ENCODE measurements at regions not wholly inside any gene's neighbourhood (a gene's known extent, or its start where the extent isn't known, plus 50 kb on each side); places are given as distances from the start of the nearest gene placed in this dataset.

DNA sequence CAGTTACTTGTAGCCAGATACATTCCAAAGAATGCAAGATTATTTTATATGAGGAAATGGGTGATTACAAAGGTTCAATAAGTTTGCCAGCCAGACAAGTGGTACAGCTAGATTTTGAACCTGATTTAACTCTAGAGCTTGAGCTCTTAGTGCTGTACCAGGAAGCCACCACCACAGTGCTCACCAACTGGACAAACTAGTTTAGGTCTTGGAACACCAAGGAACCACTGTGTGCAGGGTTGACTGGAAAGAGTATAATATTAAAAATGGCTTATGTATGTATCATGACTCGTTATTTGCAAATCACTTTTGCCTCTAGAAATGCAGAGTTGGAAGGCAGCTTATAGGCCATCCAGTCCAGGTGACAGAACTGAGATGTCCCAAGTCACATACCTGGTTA lies 177.2 kb downstream of the TXNL1 start:
- ChIA-PET POLR2A (no interaction called here), CTCF (no interaction called here)
- H3K4me1 ChIP-seq (ENCODE audit: control insufficient read depth, insufficient read depth, low read length), result no peaks in the 10 kb centered on the region
- no peak for TF ChIP-seq ZNF548 (tag by site-specific recombination; IDR thresholded peaks at IDR 0.05)
- TF ChIP-seq BCL11A (tag by site-specific recombination; IDR thresholded peaks at IDR 0.05; ENCODE audit: low read depth), result no peak
- TF ChIP-seq, protein P1, sequence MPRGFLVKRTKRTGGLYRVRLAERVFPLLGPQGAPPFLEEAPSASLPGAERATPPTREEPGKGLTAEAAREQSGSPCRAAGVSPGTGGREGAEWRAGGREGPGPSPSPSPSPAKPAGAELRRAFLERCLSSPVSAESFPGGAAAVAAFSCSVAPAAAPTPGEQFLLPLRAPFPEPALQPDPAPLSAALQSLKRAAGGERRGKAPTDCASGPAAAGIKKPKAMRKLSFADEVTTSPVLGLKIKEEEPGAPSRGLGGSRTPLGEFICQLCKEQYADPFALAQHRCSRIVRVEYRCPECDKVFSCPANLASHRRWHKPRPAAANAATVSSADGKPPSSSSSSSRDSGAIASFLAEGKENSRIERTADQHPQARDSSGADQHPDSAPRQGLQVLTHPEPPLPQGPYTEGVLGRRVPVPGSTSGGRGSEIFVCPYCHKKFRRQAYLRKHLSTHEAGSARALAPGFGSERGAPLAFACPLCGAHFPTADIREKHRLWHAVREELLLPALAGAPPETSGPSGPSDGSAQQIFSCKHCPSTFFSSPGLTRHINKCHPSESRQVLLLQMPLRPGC (tag by site-specific recombination; IDR thresholded peaks at IDR 0.05), result no peak
- no peak for TF ChIP-seq ZNF19 (tag by site-specific recombination; IDR thresholded peaks at IDR 0.05; ENCODE audit: low read depth)
- TF ChIP-seq ZNF560 (tag by site-specific recombination; IDR thresholded peaks at IDR 0.05; ENCODE audit: borderline replicate concordance), result no peak
- no peak for TF ChIP-seq ZNF174 (tag by site-specific recombination; IDR thresholded peaks at IDR 0.05)
- TF ChIP-seq, protein P2, sequence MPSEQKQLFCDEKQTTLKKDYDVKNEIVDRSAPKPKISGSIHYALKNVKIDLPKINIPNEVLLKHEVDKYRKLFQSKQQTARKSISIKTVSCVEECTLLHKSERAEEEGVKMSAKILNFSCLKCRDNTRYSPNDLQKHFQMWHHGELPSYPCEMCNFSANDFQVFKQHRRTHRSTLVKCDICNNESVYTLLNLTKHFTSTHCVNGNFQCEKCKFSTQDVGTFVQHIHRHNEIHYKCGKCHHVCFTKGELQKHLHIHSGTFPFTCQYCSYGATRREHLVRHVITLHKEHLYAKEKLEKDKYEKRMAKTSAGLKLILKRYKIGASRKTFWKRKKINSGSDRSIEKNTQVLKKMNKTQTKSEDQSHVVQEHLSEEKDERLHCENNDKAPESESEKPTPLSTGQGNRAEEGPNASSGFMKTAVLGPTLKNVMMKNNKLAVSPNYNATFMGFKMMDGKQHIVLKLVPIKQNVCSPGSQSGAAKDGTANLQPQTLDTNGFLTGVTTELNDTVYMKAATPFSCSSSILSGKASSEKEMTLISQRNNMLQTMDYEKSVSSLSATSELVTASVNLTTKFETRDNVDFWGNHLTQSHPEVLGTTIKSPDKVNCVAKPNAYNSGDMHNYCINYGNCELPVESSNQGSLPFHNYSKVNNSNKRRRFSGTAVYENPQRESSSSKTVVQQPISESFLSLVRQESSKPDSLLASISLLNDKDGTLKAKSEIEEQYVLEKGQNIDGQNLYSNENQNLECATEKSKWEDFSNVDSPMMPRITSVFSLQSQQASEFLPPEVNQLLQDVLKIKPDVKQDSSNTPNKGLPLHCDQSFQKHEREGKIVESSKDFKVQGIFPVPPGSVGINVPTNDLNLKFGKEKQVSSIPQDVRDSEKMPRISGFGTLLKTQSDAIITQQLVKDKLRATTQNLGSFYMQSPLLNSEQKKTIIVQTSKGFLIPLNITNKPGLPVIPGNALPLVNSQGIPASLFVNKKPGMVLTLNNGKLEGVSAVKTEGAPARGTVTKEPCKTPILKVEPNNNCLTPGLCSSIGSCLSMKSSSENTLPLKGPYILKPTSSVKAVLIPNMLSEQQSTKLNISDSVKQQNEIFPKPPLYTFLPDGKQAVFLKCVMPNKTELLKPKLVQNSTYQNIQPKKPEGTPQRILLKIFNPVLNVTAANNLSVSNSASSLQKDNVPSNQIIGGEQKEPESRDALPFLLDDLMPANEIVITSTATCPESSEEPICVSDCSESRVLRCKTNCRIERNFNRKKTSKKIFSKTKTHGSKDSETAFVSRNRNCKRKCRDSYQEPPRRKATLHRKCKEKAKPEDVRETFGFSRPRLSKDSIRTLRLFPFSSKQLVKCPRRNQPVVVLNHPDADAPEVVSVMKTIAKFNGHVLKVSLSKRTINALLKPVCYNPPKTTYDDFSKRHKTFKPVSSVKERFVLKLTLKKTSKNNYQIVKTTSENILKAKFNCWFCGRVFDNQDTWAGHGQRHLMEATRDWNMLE (tag by site-specific recombination; conservative IDR thresholded peaks at IDR 0.05; ENCODE audit: low read depth), result no peak
- no peak for TF ChIP-seq ZNF211 (tag by site-specific recombination; IDR thresholded peaks at IDR 0.05; ENCODE audit: low read depth)
- TF ChIP-seq, protein P3, sequence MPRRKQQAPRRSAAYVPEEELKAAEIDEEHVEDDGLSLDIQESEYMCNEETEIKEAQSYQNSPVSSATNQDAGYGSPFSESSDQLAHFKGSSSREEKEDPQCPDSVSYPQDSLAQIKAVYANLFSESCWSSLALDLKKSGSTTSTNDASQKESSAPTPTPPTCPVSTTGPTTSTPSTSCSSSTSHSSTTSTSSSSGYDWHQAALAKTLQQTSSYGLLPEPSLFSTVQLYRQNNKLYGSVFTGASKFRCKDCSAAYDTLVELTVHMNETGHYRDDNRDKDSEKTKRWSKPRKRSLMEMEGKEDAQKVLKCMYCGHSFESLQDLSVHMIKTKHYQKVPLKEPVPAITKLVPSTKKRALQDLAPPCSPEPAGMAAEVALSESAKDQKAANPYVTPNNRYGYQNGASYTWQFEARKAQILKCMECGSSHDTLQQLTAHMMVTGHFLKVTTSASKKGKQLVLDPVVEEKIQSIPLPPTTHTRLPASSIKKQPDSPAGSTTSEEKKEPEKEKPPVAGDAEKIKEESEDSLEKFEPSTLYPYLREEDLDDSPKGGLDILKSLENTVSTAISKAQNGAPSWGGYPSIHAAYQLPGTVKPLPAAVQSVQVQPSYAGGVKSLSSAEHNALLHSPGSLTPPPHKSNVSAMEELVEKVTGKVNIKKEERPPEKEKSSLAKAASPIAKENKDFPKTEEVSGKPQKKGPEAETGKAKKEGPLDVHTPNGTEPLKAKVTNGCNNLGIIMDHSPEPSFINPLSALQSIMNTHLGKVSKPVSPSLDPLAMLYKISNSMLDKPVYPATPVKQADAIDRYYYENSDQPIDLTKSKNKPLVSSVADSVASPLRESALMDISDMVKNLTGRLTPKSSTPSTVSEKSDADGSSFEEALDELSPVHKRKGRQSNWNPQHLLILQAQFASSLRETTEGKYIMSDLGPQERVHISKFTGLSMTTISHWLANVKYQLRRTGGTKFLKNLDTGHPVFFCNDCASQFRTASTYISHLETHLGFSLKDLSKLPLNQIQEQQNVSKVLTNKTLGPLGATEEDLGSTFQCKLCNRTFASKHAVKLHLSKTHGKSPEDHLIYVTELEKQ (tag by site-specific recombination; IDR thresholded peaks at IDR 0.05; ENCODE audit: borderline replicate concordance), result no peak
- TF ChIP-seq HOXA7 (CRISPR knock-in tag; IDR thresholded peaks at IDR 0.05; ENCODE audit: borderline replicate concordance), result no peak
- TF ChIP-seq ZBTB21 (tag by site-specific recombination; IDR thresholded peaks at IDR 0.05), result no peak
- TF ChIP-seq ZNF266 (tag by site-specific recombination; IDR thresholded peaks at IDR 0.05; ENCODE audit: low read depth), result no peak
- TF ChIP-seq, protein P4, sequence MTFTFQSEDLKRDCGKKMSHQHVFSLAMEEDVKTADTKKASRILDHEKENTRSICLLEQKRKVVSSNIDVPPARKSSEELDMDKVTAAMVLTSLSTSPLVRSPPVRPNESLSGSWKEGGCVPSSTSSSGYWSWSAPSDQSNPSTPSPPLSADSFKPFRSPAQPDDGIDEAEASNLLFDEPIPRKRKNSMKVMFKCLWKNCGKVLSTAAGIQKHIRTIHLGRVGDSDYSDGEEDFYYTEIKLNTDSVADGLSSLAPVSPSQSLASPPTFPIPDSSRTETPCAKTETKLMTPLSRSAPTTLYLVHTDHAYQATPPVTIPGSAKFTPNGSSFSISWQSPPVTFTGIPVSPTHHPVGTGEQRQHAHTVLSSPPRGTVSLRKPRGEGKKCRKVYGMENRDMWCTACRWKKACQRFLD (tag by site-specific recombination; IDR thresholded peaks at IDR 0.05), result no peak
- TF ChIP-seq RBAK (tag by site-specific recombination; IDR thresholded peaks at IDR 0.05), result no peak
- TF ChIP-seq, protein P5, sequence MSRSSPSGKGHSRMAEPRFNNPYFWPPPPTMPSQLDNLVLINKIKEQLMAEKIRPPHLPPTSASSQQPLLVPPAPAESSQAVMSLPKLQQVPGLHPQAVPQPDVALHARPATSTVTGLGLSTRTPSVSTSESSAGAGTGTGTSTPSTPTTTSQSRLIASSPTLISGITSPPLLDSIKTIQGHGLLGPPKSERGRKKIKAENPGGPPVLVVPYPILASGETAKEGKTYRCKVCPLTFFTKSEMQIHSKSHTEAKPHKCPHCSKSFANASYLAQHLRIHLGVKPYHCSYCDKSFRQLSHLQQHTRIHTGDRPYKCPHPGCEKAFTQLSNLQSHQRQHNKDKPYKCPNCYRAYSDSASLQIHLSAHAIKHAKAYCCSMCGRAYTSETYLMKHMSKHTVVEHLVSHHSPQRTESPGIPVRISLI (tag by site-specific recombination; IDR thresholded peaks at IDR 0.05), result no peak
- TF ChIP-seq ZNF121 (tag by site-specific recombination; IDR thresholded peaks at IDR 0.05), result no peak
- no peak for TF ChIP-seq ZSCAN16 (tag by site-specific recombination; IDR thresholded peaks at IDR 0.05)
- H3K4me3 ChIP-seq (ENCODE audit: low read depth, low read length), result no peak overlapping the region
- H3K9me3 ChIP-seq (ENCODE audit: control insufficient read depth, insufficient read depth, low read depth, low read length), result no peaks in the 10 kb centered on the region
- H3K27ac ChIP-seq (ENCODE audit: extremely low read depth, low read depth, low read length), result no peak overlapping the region
- H3K36me3 ChIP-seq (ENCODE audit: control insufficient read depth in 2 of 2, insufficient read depth in 1 of 2, low read length in 2 of 2), result no peaks in the 10 kb centered on the region
